ENCODE measurements at regions not wholly inside any gene's neighbourhood (a gene's known extent, or its start where the extent isn't known, plus 50 kb on each side); places are given as distances from the start of the nearest gene placed in this dataset.
"Not testable (repeated sequence)": the region's sequence is repeated elsewhere in the genome, so short reads cannot be mapped to it uniquely, and the experiment has no call there.

DNA sequence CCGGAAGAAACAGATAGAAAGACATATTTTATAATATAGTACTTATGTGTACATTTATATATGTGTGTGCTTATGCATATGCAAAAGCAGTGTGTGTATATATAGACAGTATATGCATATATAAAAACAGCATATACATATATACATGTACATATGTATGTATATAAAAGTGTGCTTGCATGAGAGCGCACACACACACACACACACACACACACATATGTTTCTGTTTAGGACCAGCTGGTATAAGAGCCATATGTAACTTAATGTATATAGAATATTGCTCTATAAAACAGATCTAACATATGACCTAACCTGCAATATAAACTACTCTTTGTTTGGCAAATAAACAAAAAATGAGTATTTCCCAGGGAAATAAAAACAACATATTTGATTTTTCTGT is 65.1 kb upstream of the CDH9 start:
- Histone ChIP-seq H3K9me3 (ENCODE audit: low read length) (0 out of 2 replicates have a peak, but pooled peaks cover 11% of the 10 kb centered on the region), H3K4me3 (ENCODE audit: low read depth, low read length, poor library complexity, severe bottlenecking) (no peak overlapping the region), H3K27ac (ENCODE audit: low read depth, low read length, poor library complexity, severe bottlenecking) (no peak overlapping the region), H4K20me1 (ENCODE audit: insufficient read depth, low read length) (no peaks in the 10 kb centered on the region), H3K4me2 (ENCODE audit: low read length) (no peak overlapping the region), H3K36me3 (ENCODE audit: insufficient read depth, low read length) (no peaks in the 10 kb centered on the region), H3K79me2 (ENCODE audit: insufficient read depth, low read depth, low read length) (no peaks in the 10 kb centered on the region), H3K4me1 (ENCODE audit: insufficient read depth, low read length, poor library complexity, severe bottlenecking) (no peaks in the 10 kb centered on the region), H3K9me2 (ENCODE audit: insufficient read depth, low read length) (no peaks in the 10 kb centered on the region), H2AFZ (ENCODE audit: low read length) (no peak overlapping the region)
- DNase-seq (ENCODE audit: low spot score) = no peak
- ChIA-PET POLR2A (interaction anchor here (0.6 kb wide), 1 partner anchor 1162 kb away, joined by 3 read pairs; no protein-coding TSS in a partner anchor), CTCF (ENCODE audit: unreplicated experiment) (no interaction called here)
- no TSS peak for BruUV-seq (replicated peaks)
- intact Hi-C loops (cut with micrococcal nuclease; ENCODE audit: unreplicated experiment) = no loop called here
- TF ChIP-seq, protein P1, sequence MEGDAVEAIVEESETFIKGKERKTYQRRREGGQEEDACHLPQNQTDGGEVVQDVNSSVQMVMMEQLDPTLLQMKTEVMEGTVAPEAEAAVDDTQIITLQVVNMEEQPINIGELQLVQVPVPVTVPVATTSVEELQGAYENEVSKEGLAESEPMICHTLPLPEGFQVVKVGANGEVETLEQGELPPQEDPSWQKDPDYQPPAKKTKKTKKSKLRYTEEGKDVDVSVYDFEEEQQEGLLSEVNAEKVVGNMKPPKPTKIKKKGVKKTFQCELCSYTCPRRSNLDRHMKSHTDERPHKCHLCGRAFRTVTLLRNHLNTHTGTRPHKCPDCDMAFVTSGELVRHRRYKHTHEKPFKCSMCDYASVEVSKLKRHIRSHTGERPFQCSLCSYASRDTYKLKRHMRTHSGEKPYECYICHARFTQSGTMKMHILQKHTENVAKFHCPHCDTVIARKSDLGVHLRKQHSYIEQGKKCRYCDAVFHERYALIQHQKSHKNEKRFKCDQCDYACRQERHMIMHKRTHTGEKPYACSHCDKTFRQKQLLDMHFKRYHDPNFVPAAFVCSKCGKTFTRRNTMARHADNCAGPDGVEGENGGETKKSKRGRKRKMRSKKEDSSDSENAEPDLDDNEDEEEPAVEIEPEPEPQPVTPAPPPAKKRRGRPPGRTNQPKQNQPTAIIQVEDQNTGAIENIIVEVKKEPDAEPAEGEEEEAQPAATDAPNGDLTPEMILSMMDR (conservative IDR thresholded peaks at IDR 0.05; ENCODE audit: low read length) = no peak
- TF ChIP-seq EZH2phosphoT487 (IDR thresholded peaks at IDR 0.05; ENCODE audit: borderline replicate concordance, low read depth, low read length) = no peak

GRCh38 chr5:27095761-27096160 is 57.4 kb upstream of the CDH9 start:
- POLR2A ChIA-PET; H3K9me2 ChIP-seq (ENCODE audit: insufficient read depth, low read length); H3K36me3 ChIP-seq (ENCODE audit: insufficient read depth, low read length); intact Hi-C loops (cut with micrococcal nuclease; ENCODE audit: unreplicated experiment); H3K4me1 ChIP-seq (ENCODE audit: insufficient read depth, low read length, poor library complexity, severe bottlenecking); H4K20me1 ChIP-seq (ENCODE audit: insufficient read depth, low read length); DNase-seq (ENCODE audit: low spot score); BruUV-seq (replicated peaks); H3K4me2 ChIP-seq (ENCODE audit: low read length); CTCF ChIA-PET (ENCODE audit: unreplicated experiment); H3K79me2 ChIP-seq (ENCODE audit: insufficient read depth, low read depth, low read length); H3K4me3 ChIP-seq (ENCODE audit: low read depth, low read length, poor library complexity, severe bottlenecking); H3K27ac ChIP-seq (ENCODE audit: low read depth, low read length, poor library complexity, severe bottlenecking); H2AFZ ChIP-seq (ENCODE audit: low read length): not testable (repeated sequence)
- 0 out of 2 replicates have a peak, but pooled peaks cover 19% of the 10 kb centered on the region for H3K9me3 ChIP-seq (ENCODE audit: low read length)

DNA sequence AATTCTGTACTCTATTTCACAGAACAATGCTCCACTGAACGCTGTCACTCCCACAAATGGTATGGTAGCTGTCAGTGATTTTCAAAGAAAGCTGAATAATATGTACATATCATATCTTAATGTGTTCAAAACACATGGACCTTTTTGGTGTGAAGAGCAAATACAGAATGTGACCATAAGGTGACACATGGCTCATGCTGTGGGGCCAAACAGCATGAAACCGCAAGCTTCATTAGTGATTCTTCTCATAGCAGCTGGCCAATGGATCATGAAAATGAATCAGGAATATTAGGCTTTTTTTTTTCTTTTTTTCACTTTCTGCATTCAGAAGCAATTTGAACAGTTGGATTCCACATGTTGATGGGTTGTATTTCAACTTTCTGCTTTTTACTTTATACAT is 54.9 kb upstream of the CDH9 start:
- intact Hi-C loops (cut with micrococcal nuclease; ENCODE audit: unreplicated experiment) = no loop called here
- H3K9me3 ChIP-seq (ENCODE audit: low read length) = peaks cover 23% of the 10 kb centered on the region; the same call in 1 of the 2 replicates
- ChIA-PET CTCF (ENCODE audit: unreplicated experiment) (no interaction called here), POLR2A (interaction anchor here (0.6 kb wide), 1 partner anchor 12 kb away, joined by 4 read pairs; no protein-coding TSS in a partner anchor)
- no peak overlapping the region for H3K4me2 ChIP-seq (ENCODE audit: low read length)
- no peak overlapping the region for H3K4me3 ChIP-seq (ENCODE audit: low read depth, low read length, poor library complexity, severe bottlenecking)
- H3K36me3 ChIP-seq (ENCODE audit: insufficient read depth, low read length) = no peaks in the 10 kb centered on the region
- DNase-seq (ENCODE audit: low spot score) = no peak
- no peaks in the 10 kb centered on the region for H3K4me1 ChIP-seq (ENCODE audit: insufficient read depth, low read length, poor library complexity, severe bottlenecking)
- H2AFZ ChIP-seq (ENCODE audit: low read length) = no peak overlapping the region
- no peaks in the 10 kb centered on the region for H4K20me1 ChIP-seq (ENCODE audit: insufficient read depth, low read length)
- H3K79me2 ChIP-seq (ENCODE audit: insufficient read depth, low read depth, low read length) = no peaks in the 10 kb centered on the region
- BruUV-seq (replicated peaks) = no TSS peak
- no peaks in the 10 kb centered on the region for H3K9me2 ChIP-seq (ENCODE audit: insufficient read depth, low read length)
- TF ChIP-seq, protein P1 (conservative IDR thresholded peaks at IDR 0.05; ENCODE audit: low read length) = no peak
- TF ChIP-seq EZH2phosphoT487 (IDR thresholded peaks at IDR 0.05; ENCODE audit: borderline replicate concordance, low read depth, low read length) = no peak
- H3K27ac ChIP-seq (ENCODE audit: low read depth, low read length, poor library complexity, severe bottlenecking) = no peak overlapping the region

All from OCI-LY7 (cell line).